GM19025 (cell line): ENCODE measurements at regions not wholly inside any gene's neighbourhood (a gene's known extent, or its start where the extent isn't known, plus 50 kb on each side); places are given as distances from the start of the nearest gene placed in this dataset.
"Not testable (repeated sequence)": the region's sequence is repeated elsewhere in the genome, so short reads cannot be mapped to it uniquely, and the experiment has no call there.

Experiments used
- ATAC-seq: cut with Tn5 transposase; IDR thresholded peaks from one replicate; pipeline ENCODE4 v1.9.1; 2021; ENCODE audit warnings: mild to moderate bottlenecking, low read depth, moderate library complexity; ENCODE audit not compliant: unreplicated experiment

DNA sequence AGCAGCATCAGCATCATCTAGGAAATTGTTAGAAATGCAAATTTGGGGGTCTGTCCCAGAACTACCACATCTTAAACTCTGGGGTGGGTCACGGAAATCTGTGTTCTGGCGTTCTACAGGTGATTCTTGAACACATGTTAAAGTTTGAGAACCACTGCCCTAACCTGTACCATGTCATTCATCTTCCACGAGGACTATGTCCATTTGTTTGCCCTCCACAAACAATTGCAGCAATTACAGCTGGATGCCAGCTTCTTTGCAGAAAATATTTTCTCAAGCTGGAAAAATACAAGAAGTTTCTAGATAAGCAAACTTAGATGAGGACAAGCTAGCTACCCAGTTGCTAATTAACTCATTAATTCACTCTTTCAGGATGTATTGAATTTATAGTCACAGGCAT is 54.1 kb downstream of the MAFB start:
- ATAC-seq = no peak

DNA sequence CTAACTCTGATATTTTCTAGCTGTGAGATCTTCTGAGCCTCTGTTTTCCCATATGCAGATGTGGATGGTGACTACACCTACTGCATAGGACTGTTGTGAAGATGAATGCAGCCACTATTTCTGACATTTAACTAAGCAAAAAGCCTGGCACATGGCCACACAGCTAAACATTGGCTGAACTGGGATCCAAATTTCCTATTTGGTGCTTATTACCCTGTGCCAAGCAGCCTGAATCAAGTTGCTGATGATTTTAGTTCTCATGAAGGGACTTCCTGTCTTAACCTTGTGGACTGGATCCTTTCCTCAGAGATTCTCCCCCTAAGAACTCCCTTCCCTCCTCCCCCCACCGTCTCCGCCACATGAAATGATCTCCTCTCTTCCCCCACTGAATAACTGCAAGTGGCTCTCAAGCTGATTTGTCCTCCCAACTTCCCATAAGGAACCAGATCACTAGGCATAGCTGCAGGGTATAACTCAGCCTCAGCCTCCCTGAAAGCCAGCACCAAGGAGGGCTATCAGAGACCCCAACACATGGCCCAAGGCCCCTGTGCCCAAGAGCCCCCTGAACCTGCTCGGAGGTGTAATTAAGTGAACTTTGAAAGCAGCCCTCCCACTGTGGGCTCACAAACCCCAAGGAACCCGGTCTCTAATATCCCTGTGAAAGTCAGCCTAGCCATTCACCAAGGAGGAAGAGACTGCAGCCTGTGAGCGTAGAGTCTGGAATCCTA is 55.7 kb downstream of the MAFB start:
- ATAC-seq = no peak

DNA sequence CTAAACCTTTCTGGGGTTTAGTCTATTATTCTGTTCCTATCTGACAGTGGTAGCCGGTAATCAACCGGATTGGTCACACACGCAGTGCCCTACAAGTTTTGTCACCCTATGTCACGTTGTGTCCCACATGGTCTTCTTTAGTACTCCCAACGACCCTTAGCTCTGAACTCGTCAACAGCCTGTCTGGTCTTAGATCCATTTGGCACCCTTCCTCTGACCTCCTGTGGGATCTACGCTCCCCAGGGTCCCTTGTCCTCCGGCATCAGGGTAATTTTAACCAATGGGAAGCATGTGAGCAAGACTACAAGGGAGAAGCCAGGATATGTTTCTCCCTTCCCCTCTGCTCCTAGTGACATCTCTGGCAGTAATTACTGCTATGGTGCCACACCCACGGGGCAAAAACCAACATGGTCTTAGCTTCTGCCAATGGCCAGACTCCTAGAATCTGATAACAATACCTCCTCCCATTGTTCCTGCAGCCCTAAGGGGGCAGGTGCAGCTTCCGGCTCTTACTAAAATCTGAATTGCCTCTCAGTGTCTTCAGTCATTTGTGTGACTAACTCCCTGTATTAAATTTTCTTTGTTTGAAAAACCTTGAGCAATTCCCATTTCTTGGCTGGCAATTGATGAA is 56.6 kb downstream of the MAFB start:
- ATAC-seq = no peak

DNA sequence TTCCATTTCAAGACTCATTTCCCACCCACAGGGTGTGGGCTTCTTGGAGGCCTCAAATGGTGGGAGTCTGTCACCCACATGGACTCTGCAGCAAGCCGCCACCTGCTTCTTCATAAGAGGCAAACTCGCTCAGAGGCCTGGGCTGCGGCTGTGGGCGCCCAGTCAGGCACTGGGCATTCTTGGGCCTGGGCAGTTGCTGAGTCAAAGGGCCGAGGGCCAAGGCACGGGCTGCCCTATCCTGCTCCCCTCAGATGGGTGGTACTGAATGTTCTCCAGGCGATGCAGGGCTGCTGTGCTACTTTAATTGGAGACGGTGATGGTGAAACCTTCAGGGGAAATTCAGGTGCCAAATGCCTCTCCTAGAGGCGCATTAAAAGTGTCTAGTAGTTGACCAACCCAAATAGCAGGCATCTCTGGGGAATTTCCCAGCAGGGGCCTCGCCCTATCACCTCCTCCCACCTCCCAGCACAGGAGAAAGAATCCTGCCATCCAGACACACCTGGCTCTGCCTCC is 57.9 kb downstream of the MAFB start:
- ATAC-seq = no peak

DNA sequence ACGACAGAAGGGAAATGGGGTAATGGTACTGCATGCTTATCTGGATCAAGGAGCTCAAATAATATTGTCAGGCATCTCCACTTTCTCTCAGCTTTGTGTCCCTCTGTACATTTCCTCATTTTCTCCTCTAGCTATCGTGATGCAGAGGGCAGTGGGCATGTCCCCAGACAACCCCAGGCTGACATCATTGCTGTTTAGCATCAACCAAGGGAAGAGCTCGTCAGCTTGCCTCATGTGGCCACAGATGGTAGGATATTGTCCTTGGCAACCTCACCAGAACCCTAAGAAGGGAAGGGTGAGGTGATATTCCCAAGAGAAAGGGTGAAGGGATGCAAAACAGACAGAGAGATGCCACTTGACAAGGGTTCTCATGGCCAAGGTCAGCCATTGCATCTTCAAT is 58.3 kb downstream of the MAFB start:
- no peak for ATAC-seq

DNA sequence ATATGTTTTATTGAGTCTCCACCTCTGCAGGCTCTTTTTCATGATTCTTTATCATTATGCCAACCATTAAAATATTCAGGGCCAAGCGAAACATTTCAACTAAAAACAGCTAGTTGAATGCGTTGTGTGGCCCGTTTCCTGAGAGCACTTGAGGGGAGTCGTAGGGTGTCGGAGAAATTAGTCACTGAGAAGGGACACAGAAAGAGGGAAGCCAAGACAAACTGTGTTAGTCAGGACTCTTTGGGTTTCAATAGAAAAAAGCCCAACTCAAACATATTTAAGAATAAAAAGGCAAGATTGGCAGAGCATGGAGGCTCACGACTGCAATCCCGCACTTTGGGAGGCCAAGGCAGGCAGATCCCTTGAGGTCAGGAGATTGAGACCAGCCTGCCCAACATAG is 58.9 kb downstream of the MAFB start:
- no peak for ATAC-seq

DNA sequence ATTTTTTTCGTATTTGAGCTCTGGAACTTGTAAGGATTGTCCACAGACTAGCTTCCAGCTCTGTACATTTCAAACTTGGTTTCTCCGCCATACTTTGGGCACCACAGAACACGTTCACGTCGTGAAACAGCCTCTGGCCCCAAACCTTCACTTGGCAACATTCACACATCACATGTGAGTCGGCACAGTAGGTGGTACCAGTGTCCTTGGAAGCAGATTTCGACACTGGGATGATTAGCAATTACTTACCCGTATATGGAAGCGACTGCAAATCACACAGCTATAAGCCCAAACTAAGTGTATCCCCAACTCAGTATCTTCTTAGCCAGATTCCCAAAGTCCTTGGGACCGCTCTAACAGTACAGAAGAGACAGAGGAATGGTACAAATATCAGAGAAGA is 60.2 kb downstream of the MAFB start:
- ATAC-seq = no peak

DNA sequence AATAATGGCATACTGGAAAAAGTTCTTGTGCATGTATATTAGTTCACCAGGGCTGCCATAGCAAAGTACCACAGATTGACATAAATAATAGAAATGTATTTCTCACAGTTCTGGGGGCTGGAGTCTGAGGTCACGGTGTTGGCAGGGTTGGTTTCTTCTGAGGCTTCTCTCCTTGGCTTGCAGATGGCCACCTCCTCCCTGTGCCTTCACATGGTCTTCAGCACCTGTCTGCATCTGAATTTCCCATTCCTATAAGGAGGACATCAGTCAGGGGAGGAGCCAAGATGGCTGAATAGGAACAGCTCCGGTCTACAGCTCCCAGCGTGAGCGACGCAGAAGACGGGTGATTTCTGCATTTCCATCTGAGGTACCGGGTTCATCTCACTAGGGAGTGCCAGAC is 70.0 kb downstream of the MAFB start:
- ATAC-seq = not testable (repeated sequence)

DNA sequence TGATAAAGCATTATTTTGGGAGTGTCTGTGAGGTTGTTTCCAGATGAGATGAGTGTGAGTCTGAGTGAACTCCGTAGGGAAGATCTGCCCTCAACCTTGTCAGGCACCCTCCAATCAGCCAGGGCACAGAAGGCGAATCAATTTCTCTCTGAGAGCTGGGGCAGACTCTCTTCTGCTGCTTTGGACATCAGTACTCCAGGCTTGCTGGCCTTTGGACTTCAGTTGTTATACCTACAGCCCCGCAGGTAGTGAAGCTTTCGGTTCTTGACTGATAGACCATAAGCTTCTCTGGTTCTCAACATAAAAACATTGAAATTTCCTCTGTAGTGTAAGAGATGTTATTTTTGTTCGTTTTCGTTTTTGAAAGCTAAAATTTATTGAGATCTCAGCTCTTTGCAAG is 71.4 kb downstream of the MAFB start:
- ATAC-seq = no peak

DNA sequence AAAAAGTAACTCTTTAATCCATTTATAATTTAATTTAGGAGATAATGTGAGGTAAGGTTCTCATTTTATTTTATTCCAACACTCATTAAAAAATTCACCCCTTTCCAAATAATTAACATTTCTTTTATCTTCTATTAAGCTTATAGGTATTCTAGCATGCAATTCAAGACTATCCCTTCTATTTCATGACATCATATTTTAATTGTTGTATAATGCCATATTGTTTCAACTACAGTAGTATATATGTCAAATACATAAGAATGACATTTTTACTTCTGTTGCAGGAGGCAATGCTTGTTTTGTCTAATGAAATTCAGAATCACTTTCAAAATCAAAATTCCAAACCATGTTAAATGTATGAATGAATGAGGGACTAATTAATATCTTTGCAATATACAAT is 76.2 kb downstream of the MAFB start:
- no peak for ATAC-seq

DNA sequence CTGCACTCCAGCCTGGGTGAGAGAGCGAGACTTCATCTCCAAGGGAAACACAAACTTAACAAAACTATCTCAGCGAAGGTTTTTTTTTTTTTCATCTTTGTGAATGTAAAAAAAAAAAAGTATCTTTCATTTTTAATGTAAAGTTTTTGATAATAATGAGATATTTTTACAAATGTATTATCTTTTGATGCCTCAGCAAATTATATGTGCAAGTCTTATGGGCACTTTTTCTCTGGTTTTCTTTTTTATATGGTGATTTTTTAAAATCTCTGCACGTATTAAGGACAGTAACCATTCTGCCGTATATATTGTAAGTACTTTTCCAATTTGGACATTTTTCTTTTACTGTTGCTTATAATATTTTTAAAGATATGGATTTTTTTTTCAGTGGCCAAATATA is 76.8 kb downstream of the MAFB start:
- no peak for ATAC-seq

DNA sequence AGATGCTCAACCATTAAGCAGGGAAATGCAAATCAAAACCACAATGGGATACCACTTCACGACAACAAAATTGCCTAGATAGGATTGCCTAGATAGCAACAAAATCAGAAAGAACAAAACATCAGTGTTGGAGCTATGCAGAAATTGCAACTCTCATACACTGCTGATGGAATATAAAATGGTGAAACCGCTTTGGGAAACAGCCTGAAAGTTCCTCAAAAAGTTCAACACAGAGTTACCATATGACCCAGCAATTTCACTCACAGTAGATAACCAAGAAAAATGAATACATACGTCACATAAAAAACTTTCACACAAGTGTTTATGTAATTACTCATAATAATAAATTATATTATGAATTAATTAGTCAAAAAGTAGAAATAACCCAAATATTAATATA is 78.3 kb downstream of the MAFB start:
- no peak for ATAC-seq

DNA sequence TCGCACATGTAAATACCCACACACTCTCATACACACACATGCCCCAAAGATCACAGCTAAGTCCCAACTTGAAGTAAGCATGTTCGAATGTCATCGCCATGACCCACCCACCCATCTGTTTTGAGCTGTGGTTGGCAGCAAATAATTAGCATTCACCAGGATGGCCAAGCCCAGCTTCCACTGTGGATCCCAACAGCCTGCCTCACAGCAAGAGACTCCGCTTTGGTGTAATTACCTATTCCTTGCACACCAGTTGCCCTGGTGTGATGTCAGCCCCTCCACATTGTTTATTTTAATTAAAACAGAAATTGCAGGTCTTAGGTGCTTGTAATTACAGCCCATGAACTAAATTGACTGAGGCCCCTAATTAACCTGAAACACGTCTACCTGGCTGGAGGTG is 81.1 kb downstream of the MAFB start:
- no peak for ATAC-seq

DNA sequence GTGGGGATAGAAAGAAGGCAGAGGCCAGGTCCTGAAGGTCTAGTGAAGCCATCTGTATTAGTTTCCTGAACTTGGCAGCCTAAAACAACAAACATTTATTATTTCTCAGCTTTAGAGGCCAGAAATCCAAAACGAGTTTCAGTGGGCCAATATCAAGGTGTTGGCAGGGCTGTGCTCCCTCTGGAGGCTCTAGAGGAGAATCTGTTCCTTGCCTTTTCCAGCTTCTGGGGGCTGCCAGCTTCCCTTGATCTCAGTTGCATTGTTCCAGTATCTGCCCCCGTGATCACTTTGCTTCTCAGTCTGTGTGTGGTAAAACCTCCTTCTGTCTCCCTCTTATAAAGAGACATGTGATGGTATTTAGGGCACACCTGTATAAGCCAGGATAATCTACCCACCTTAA is 82.4 kb downstream of the MAFB start:
- ATAC-seq = no peak

DNA sequence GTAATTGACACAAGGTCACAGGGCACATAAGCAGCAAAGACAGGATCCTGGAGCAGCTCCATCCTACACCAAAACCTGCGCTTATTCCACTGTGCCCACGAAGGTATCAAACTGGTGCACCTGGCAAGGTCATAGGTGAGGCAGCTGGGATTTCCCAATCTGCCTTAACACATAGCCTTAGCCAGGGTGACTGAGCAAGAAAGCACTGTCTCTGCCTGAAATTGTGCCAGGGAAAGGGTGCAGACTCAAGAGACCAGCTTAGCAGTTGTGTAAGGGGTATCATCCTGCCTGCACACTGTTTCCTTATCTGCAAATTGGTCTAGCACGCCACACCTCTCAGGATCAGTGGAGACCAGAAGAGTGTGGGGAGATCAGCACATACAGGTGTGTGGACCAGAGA is 82.8 kb downstream of the MAFB start:
- ATAC-seq = no peak

DNA sequence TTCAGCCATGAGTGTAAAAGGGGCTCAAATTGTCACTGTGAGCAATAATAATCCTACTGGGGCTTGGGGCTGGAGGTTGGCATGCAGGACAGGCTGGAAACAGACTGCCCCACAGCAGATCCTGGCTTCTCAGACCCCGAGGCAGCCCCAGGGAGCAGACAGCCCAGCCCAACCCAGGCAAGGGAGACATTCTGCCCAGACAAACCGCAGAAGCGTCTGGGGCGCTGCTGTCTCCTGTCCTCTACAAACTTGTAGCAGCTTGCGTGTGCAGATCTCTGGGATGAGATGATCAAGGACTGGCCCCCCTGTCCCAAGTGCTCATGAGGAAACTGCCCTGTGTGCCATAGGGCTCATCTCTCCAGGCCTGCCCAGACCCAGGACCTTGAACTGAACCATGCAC is 84.6 kb downstream of the MAFB start:
- ATAC-seq = no peak

DNA sequence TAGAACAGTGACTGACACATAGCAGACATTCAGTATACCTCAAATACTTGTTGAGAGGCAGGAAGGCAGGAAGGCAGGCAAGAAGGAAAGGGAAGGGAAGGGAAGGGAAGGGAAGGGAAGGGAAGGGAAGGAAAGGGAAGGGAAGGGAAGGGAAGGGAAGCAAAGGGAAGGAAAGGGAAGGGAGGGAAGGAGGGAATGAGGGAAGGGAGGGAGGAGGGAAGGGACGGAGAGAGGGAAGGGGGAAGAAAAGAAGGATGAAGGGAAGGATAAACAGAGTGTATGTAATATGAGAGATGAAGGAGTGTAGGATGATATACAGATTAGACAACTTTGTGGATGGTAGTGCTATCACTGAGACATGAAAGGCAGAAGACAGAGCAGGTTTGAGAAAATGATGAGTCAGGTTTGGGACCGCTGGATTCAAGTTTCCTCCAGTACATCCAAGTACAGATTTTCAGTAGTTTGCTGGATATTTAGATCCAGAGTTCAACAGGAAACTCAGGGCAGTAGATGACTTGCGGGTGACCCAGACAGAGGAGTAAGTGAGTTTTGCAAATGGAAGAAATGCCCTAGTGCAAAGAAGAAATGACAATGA is 85.9 kb downstream of the MAFB start:
- ATAC-seq = no peak

DNA sequence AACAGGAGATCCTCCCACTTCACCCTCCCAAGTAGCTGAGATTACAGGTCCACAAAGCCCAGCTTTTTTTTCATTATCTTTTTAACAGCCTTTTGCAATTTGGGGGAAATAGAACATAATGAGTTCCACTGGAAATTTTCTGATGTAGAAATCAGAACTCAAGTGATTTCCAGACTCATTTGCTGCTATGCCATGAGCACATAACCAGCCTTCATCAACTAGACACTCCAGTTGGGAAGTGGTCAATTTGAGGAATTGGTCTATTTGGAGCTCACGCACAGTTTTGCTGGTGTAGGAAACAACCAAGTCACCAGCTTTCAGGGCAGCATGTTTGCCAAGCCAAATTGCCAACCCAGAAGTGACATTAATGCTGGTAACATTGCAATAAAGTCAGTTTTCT is 86.7 kb downstream of the MAFB start:
- no peak for ATAC-seq

DNA sequence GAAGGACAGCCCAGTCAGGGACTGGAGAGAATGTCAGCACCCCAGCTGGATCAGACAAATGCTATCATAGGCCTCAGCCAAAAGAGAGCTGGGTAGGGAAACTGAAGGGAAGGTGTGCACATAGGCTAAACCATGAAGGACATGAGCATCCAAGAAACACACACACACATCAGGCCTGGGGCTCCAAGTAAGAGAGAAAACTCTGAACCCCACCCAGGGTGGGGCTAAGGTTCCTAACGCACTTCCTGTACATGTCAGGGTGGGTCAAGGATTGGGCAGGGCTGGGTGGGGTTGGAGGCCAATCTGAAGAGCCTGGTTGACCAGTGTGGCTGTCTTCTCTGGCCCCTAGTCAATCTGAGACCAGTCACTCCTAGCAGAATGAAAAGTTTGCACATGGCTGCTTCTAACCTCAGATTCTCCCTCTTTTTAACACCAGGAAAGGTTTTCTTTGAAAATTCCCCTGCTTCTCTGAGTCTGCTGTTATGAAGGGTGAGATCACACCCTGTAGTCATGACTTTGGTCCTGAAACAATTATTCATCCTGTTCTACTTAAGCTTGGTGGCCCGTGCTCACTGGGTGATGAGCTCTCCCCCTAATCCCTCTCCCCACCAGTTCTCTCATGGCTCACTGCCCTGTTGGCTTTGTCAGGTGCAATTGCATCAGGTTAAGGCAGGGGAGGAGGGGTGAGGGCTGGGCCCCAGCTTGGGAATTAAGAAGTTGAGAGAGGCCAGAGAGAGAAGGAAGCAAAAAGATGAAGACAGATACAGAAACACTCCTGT is 88.4 kb downstream of the MAFB start:
- ATAC-seq = no peak

DNA sequence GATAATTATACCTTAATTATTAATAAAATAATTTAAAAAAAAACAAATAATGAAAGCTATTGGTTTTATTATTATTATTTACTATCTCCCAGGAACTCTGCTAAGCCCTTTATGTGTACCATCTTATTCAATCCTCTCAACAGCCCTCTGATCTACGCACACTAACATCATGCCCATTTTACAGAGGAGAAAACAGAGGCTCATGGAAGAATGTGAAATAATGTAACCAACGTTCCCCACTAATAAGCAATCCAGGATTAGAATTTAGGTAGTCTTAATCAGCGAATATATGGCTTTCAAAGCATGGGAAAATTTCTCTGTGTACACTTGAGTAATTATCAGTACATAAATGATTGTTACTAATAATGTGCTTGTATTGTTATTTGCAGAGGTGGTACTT is 89.0 kb downstream of the MAFB start:
- no peak for ATAC-seq

DNA sequence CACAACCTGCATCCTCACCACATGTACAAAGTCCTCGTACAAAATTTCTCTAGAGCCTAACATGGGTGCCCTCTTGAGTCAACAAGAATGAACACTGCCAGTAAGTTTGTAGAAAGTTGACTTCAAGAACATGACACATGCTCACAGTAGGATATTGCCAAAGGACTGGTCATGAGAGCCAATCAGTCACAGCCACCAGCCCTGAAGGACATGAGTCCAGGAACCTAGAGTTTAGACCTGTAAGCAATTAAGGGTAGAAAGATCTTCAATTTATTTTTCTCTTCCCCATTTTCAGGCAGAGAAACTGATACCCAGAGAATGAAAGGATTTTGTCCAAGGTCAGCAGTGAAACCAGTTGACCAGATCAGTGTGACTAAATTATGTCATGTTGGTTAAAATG is 96.1 kb downstream of the MAFB start:
- no peak for ATAC-seq
